Astrocyte of the spinal cord (primary cell): ENCODE measurements at regions not wholly inside any gene's neighbourhood (a gene's known extent, or its start where the extent isn't known, plus 50 kb on each side); places are given as distances from the start of the nearest gene placed in this dataset.
"Not testable (repeated sequence)": the region's sequence is repeated elsewhere in the genome, so short reads cannot be mapped to it uniquely, and the experiment has no call there.

Experiments
- DNase-seq: peaks from one replicate; pipeline ENCODE4 v3.0.0; 2011; ENCODE audit warnings: low read depth, low spot score
- H3K4me3 ChIP-seq: 2 replicates; pipeline ENCODE4 v1.5.1; 2011; ENCODE audit warnings: low read depth, mild to moderate bottlenecking, low read length, moderate library complexity
- CTCF ChIP-seq: IDR thresholded peaks from 2 replicates; pipeline ENCODE4 v1.5.1; 2012; ENCODE audit warnings: low read depth, mild to moderate bottlenecking, low read length, inconsistent platforms
- in situ Hi-C: cut with HindIII; loops from 2 replicates; pipeline ENCODE4 v1.10.0; 2017; ENCODE audit warnings: low sequenced_read_pairs

- TF ChIP-seq CTCF, result no peak
- no peak overlapping the region for H3K4me3 ChIP-seq
- in situ Hi-C loops, result no loop called here
- DNase-seq, result no peak
Observed at GRCh38 chr10:9443758-9444157, 1389.3 kb downstream of the GATA3 start.

- DNase-seq, result no peak
- no peak overlapping the region for H3K4me3 ChIP-seq
- in situ Hi-C loops, result no loop called here
- no peak for TF ChIP-seq CTCF
Observed at GRCh38 chr10:9449530-9449929, 1395.0 kb downstream of the GATA3 start.

- H3K4me3 ChIP-seq, result no peak overlapping the region
- no peak for TF ChIP-seq CTCF
- no peak for DNase-seq
- in situ Hi-C loops, result no loop called here
Observed at GRCh38 chr10:9450801-9451200, 1396.3 kb downstream of the GATA3 start.

GRCh38 chr10:9451211-9451773 is 1396.8 kb downstream of the GATA3 start:
- no peak for DNase-seq
- in situ Hi-C loops, result no loop called here
- TF ChIP-seq CTCF, result no peak
- no peak overlapping the region for H3K4me3 ChIP-seq

GRCh38 chr10:9452056-9452455 is 1397.6 kb downstream of the GATA3 start:
- no peak for DNase-seq
- in situ Hi-C loops, result no loop called here
- no peak overlapping the region for H3K4me3 ChIP-seq
- TF ChIP-seq CTCF, result no peak

- in situ Hi-C loops, DNase-seq, H3K4me3 ChIP-seq: not testable (repeated sequence)
Observed at GRCh38 chr10:9453871-9454270, 1399.4 kb downstream of the GATA3 start.

GRCh38 chr10:9469663-9470205 is 1415.2 kb downstream of the GATA3 start:
- in situ Hi-C loops, result no loop called here
- no peak for TF ChIP-seq CTCF
- no peak overlapping the region for H3K4me3 ChIP-seq
- DNase-seq, result no peak
